Astrocyte (in vitro differentiated cells and primary cell): ENCODE measurements at regions not wholly inside any gene's neighbourhood (a gene's known extent, or its start where the extent isn't known, plus 50 kb on each side); places are given as distances from the start of the nearest gene placed in this dataset.

ENCODE experiments used
- DNase-seq: peaks from one replicate; pipeline ENCODE4 v3.0.0-alpha.2; 2010; ENCODE audit warnings: low read depth
- FAIRE-seq: peaks from 2 replicates; lab custom pipeline; 2011; peaks lifted over from hg19 to GRCh38; lab: Jason Lieb, UNC
- H2AFZ ChIP-seq: 2 replicates; pipeline ENCODE4 v1.6.0; 2012; ENCODE audit warnings: low read depth, low read length, inconsistent platforms
- H3K27ac ChIP-seq: 2 replicates; pipeline ENCODE4 v1.5.1; 2011; ENCODE audit warnings: low read depth, low read length, inconsistent platforms
- H3K27me3 ChIP-seq: 2 replicates; pipeline ENCODE4 v1.6.0; 2011; ENCODE audit warnings: low read length, inconsistent platforms; ENCODE audit not compliant: insufficient read depth
- H3K36me3 ChIP-seq: 2 replicates; pipeline ENCODE4 v1.5.1; 2011; ENCODE audit warnings: low read length, inconsistent platforms; ENCODE audit not compliant: insufficient read depth
- H3K4me1 ChIP-seq: 2 replicates; pipeline ENCODE4 v1.5.1; 2011; ENCODE audit warnings: low read length, inconsistent platforms; ENCODE audit not compliant: insufficient read depth
- H3K4me2 ChIP-seq: 2 replicates; pipeline ENCODE4 v1.6.0; 2012; ENCODE audit warnings: low read length, inconsistent platforms
- H3K4me3 ChIP-seq: 2 replicates; pipeline ENCODE4 v1.5.1; 2011; ENCODE audit warnings: low read depth, mild to moderate bottlenecking, low read length, inconsistent platforms; ENCODE audit not compliant: insufficient read depth
- H3K79me2 ChIP-seq: 2 replicates; pipeline ENCODE4 v1.6.0; 2012; ENCODE audit warnings: mild to moderate bottlenecking, low read length, inconsistent platforms; ENCODE audit not compliant: insufficient read depth
- H3K9ac ChIP-seq: 2 replicates; pipeline ENCODE4 v1.6.0; 2012; ENCODE audit warnings: mild to moderate bottlenecking, low read length, inconsistent platforms
- H3K9me3 ChIP-seq: 2 replicates; pipeline ENCODE4 v1.5.1; 2012; ENCODE audit warnings: low read depth, mild to moderate bottlenecking, low read length, inconsistent platforms; ENCODE audit not compliant: insufficient read depth
- H4K20me1 ChIP-seq: 2 replicates; pipeline ENCODE4 v1.6.0; 2012; ENCODE audit warnings: low read length, inconsistent platforms; ENCODE audit not compliant: insufficient read depth
- H3K27ac Mint-ChIP-seq: one replicate; pipeline ENCODE4 v1.8.0; 2021; ENCODE audit warnings: mild to moderate bottlenecking, mixed read lengths; ENCODE audit not compliant: unreplicated experiment
- H3K27me3 Mint-ChIP-seq: one replicate; pipeline ENCODE4 v1.8.0; 2021; ENCODE audit warnings: low read depth, mixed read lengths; ENCODE audit not compliant: unreplicated experiment
- H3K36me3 Mint-ChIP-seq: one replicate; pipeline ENCODE4 v1.8.0; 2021; ENCODE audit warnings: low read depth, mixed read lengths; ENCODE audit not compliant: unreplicated experiment
- H3K4me1 Mint-ChIP-seq: one replicate; pipeline ENCODE4 v1.8.0; 2021; ENCODE audit warnings: low read depth, mixed read lengths; ENCODE audit not compliant: unreplicated experiment
- H3K4me3 Mint-ChIP-seq: one replicate; pipeline ENCODE4 v1.8.0; 2021; ENCODE audit warnings: mild to moderate bottlenecking, moderate library complexity, mixed read lengths; ENCODE audit not compliant: unreplicated experiment
- H3K9me3 Mint-ChIP-seq: one replicate; pipeline ENCODE4 v1.8.0; 2021; ENCODE audit warnings: mild to moderate bottlenecking, mixed read lengths; ENCODE audit not compliant: unreplicated experiment
- CTCF ChIP-seq: IDR thresholded peaks from 2 replicates; pipeline ENCODE4 v1.5.1; 2011; ENCODE audit warnings: low read depth, mild to moderate bottlenecking, inconsistent platforms, low read length, moderate library complexity; ENCODE audit not compliant: insufficient read depth
- EZH2 ChIP-seq: IDR thresholded peaks from 2 replicates; pipeline ENCODE4 v1.6.1; 2012; ENCODE audit warnings: mild to moderate bottlenecking, low read length, inconsistent platforms; ENCODE audit not compliant: insufficient read depth

DNA sequence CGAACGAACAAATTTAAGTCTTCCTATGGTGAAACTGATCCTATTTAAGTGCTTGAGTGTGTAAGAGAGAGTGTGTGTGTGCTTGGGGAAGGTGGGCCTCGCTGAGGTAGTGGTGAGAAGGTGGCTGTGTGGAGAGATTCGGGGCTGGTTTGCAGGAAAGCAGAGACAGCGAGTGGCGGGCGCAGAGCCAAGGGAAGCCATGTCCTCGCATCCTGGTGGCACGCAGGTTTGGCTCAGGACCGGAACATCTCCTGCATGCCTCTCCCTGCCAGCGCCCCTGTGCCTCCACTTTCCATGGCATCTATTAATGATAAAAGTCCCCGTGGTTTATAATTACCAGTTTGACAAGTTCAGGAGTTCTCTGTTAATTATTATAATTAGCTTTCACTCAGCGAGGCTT lies 383.1 kb upstream of the CADM1 start:
- no peaks in the 10 kb centered on the region for H3K36me3 ChIP-seq
- H3K9me3 ChIP-seq, result no peaks in the 10 kb centered on the region
- peaks cover 5% of the 10 kb centered on the region for H3K4me1 ChIP-seq
- TF ChIP-seq CTCF, result no peak
- no peaks in the 10 kb centered on the region for H3K79me2 ChIP-seq
- H3K27ac ChIP-seq, result no peak overlapping the region
- H3K27ac Mint-ChIP-seq, result no peak overlapping the region
- no peaks in the 10 kb centered on the region for H4K20me1 ChIP-seq
- no peak for DNase-seq
- FAIRE-seq, result no peak
- H3K9me3 Mint-ChIP-seq, result no peaks in the 10 kb centered on the region
- H3K4me2 ChIP-seq, result no peak overlapping the region
- peaks cover 27% of the 10 kb centered on the region for H3K4me1 Mint-ChIP-seq
- H3K36me3 Mint-ChIP-seq, result peaks cover 5% of the 10 kb centered on the region
- no peak overlapping the region for H3K4me3 Mint-ChIP-seq
- no peak overlapping the region for H3K9ac ChIP-seq
- no peak overlapping the region for H3K4me3 ChIP-seq
- peaks cover 9% of the 10 kb centered on the region for H3K27me3 Mint-ChIP-seq
- no peaks in the 10 kb centered on the region for H3K27me3 ChIP-seq
- H2AFZ ChIP-seq, result no peak overlapping the region

GRCh38 chr11:115886422-115886733 lies 382.2 kb upstream of the CADM1 start:
- Histone ChIP-seq H3K27ac (no peak overlapping the region), H3K79me2 (no peaks in the 10 kb centered on the region), H3K9me3 (no peaks in the 10 kb centered on the region), H3K27me3 (no peaks in the 10 kb centered on the region), H3K9ac (no peak overlapping the region), H2AFZ (no peak overlapping the region), H3K4me3 (no peak overlapping the region), H4K20me1 (no peaks in the 10 kb centered on the region), H3K36me3 (no peaks in the 10 kb centered on the region), H3K4me1 (no peaks in the 10 kb centered on the region), H3K4me2 (no peak overlapping the region)
- Mint-ChIP-seq H3K4me3 (no peak overlapping the region), H3K36me3 (peaks cover 10% of the 10 kb centered on the region), H3K27me3 (peaks cover 9% of the 10 kb centered on the region), H3K27ac (no peak overlapping the region), H3K9me3 (peaks cover 8% of the 10 kb centered on the region), H3K4me1 (peaks cover 18% of the 10 kb centered on the region)
- no peak for TF ChIP-seq CTCF
- no peak for TF ChIP-seq EZH2
- no peak for FAIRE-seq
- DNase-seq, result no peak

GRCh38 chr11:115885535-115886421 lies 381.6 kb upstream of the CADM1 start:
- H3K27me3 ChIP-seq, result no peaks in the 10 kb centered on the region
- no peaks in the 10 kb centered on the region for H4K20me1 ChIP-seq
- no peak overlapping the region for H3K4me2 ChIP-seq
- peaks cover 10% of the 10 kb centered on the region for H3K36me3 Mint-ChIP-seq
- FAIRE-seq (no peak), DNase-seq (no peak)
- H3K9ac ChIP-seq, result no peak overlapping the region
- TF ChIP-seq EZH2 (no peak), CTCF (no peak)
- no peak overlapping the region for H3K27ac Mint-ChIP-seq
- peaks cover 18% of the 10 kb centered on the region for H3K4me1 Mint-ChIP-seq
- H3K79me2 ChIP-seq, result no peaks in the 10 kb centered on the region
- no peak overlapping the region for H3K4me3 Mint-ChIP-seq
- H3K9me3 Mint-ChIP-seq, result peaks cover 10% of the 10 kb centered on the region
- no peak overlapping the region for H2AFZ ChIP-seq
- H3K4me3 ChIP-seq, result no peak overlapping the region
- H3K9me3 ChIP-seq, result no peaks in the 10 kb centered on the region
- no peak overlapping the region for H3K27ac ChIP-seq
- H3K4me1 ChIP-seq, result no peaks in the 10 kb centered on the region
- H3K27me3 Mint-ChIP-seq, result peaks cover 9% of the 10 kb centered on the region
- H3K36me3 ChIP-seq, result no peaks in the 10 kb centered on the region
